ENCODE measurements at regions not wholly inside any gene's neighbourhood (a gene's known extent, or its start where the extent isn't known, plus 50 kb on each side); places are given as distances from the start of the nearest gene placed in this dataset.

- 67 to 82% methylated on average over 1 of the region's 1 CpG for WGBS, 2 donors
- ATAC-seq = no peak
- TF ChIP-seq POLR2A (IDR thresholded peaks at IDR 0.05) (no peak), CTCF (IDR thresholded peaks at IDR 0.05) (no peak)
Measured at GRCh38 chr9:68648971-68649370, 56.1 kb upstream of the PIP5K1B start.

DNA sequence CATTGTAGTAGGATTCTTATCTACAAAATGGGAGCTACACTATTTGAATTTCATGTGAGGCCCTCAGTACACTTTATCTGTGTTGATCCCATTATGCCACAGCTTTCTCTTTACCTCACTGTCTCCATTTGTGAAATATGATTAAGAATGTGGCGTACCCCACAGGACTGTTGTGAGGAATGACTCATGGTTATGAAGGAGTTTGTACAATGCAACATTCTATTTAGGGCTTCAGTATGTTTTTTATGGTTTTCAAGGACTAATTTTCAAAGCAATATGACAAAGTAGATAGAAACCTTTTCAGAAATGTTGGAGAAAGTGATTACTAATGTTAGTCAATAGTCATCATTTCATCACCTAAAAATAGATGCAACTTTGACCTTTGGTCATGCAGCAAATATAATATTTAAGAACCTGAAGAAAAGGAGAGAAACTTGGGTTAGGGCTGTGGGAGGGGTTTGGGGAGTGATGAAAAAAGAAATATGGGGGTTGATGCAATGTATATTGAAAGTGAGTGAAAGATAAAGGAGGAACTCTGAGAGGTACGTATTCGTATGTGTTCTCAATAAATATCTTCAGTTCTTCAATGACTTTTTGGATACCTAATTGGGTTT lies 53.7 kb upstream of the PIP5K1B start:
- no peaks in the 10 kb centered on the region for H3K27me3 ChIP-seq
- DNase-seq (no peak), ATAC-seq (no peak)
- H3K36me3 ChIP-seq (replicated peaks in 1 of 2; ENCODE audit: insufficient read depth in 1 of 2, low read depth in 2 of 2) = no peaks in the 10 kb centered on the region
- 89 to 93% methylated on average over 3 of the region's 3 CpGs for WGBS, 2 donors
- H3K9me3 ChIP-seq = no peaks in the 10 kb centered on the region
- no peak for TF ChIP-seq CTCF (IDR thresholded peaks at IDR 0.05)
- TF ChIP-seq POLR2A (IDR thresholded peaks at IDR 0.05) = no peak
- H3K4me3 ChIP-seq = no peak overlapping the region
- no peak overlapping the region for H3K27ac ChIP-seq
- intact Hi-C loops (cut with DNase I) = no loop called here
- H3K4me1 ChIP-seq = no peaks in the 10 kb centered on the region

More at GRCh38 chr9:68648971-68649370, 56.1 kb upstream of the PIP5K1B start:
- Histone ChIP-seq H3K4me1 (no peaks in the 10 kb centered on the region), H3K9me3 (no peaks in the 10 kb centered on the region), H3K36me3 (replicated peaks in 1 of 2; ENCODE audit: insufficient read depth in 1 of 2, low read depth in 2 of 2) (no peaks in the 10 kb centered on the region), H3K27me3 (no peaks in the 10 kb centered on the region), H3K4me3 (no peak overlapping the region), H3K27ac (no peak overlapping the region)
- DNase-seq = no peak
- intact Hi-C loops (cut with DNase I) = no loop called here

DNA sequence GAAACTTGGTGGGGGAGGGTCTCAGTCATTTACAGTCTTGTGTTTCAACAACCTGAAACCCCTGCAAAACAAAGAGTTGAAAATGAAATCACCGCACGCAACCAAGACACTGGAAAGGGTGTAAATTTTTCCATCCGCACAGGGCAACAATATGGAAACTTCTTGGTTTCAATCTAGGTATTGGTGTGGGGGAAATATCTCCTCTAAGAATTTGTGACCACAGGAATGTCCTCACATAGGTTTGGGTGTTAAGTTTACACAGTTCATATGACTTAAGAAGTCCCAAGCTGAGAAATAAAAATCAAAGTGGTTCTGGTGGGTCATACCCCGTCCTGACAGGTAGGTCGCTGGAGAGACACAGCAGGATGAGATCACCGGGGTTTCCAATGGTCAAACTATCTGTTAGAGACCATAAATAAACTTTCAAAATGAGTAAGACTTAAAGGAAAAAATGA lies 51.9 kb upstream of the PIP5K1B start:
- Histone ChIP-seq H3K4me3 (no peak overlapping the region), H3K36me3 (replicated peaks in 1 of 2; ENCODE audit: insufficient read depth in 1 of 2, low read depth in 2 of 2) (no peaks in the 10 kb centered on the region), H3K27ac (no peak overlapping the region), H3K27me3 (no peaks in the 10 kb centered on the region), H3K4me1 (no peaks in the 10 kb centered on the region), H3K9me3 (no peaks in the 10 kb centered on the region)
- ATAC-seq (no peak), DNase-seq (no peak)
- WGBS, 2 donors = 90 to 92% methylated on average over 6 of the region's 6 CpGs
- no peak for TF ChIP-seq CTCF (IDR thresholded peaks at IDR 0.05)
- TF ChIP-seq POLR2A (IDR thresholded peaks at IDR 0.05) = no peak
- intact Hi-C loops (cut with DNase I) = no loop called here

DNA sequence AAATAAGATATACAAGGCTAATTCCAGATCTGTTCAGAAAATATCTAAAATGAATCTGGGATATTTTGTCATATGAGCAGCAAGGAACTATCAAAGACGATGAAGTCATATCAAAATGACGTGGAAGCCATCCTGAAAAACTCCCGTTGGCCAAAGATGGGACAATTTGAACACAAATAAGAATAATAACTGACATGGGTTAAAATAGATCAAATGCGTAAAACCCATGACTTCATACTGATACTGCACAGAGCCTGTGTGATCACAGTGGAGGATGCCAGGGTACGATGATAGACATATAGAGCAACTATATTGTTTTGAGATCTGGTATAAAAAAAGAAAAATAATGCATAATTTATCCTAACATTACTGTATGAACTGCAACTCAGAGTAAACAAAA lies 51.0 kb upstream of the PIP5K1B start:
- 69 to 77% methylated on average over 5 of the region's 5 CpGs for whole genome bisulfite sequencing, 2 donors
- DNase-seq = no peak
- no peak for TF ChIP-seq CTCF (IDR thresholded peaks at IDR 0.05)
- Histone ChIP-seq H3K27me3 (no peaks in the 10 kb centered on the region), H3K9me3 (no peaks in the 10 kb centered on the region), H3K36me3 (replicated peaks in 1 of 2; ENCODE audit: insufficient read depth in 1 of 2, low read depth in 2 of 2) (no peaks in the 10 kb centered on the region), H3K4me3 (no peak overlapping the region), H3K27ac (no peak overlapping the region), H3K4me1 (no peaks in the 10 kb centered on the region)
- no peak for ATAC-seq
- intact Hi-C loops (cut with DNase I) = no loop called here

Measured in body of pancreas (tissue), 4 donors.